Motor neuron (in vitro differentiated cells): ENCODE measurements at regions not wholly inside any gene's neighbourhood (a gene's known extent, or its start where the extent isn't known, plus 50 kb on each side); places are given as distances from the start of the nearest gene placed in this dataset.

Experiments
- ATAC-seq, 8 experiments: fragments of 200-7000 bp; cut with Tn5 transposase; replicated peaks in 6 of 8; 2 replicates each; pipeline ENCODE4 v1.8.0; 2021; ENCODE audit warnings: mild to moderate bottlenecking in 8 of 8, moderate library complexity in 8 of 8
- H3K27ac ChIP-seq, 2 donors: fragments of 250-450 bp; sonication (Bioruptor Pico); 2 replicates each; pipeline ENCODE4 v1.9.0; 2021; ENCODE audit warnings: antibody characterized with exemption in 2 of 2, mild to moderate bottlenecking in 2 of 2, moderate library complexity in 1 of 2
- H3K4me1 ChIP-seq, 2 donors: fragments of 250-450 bp; sonication (Bioruptor Pico); replicated peaks in 1 of 2; 2 replicates each; pipeline ENCODE4 v1.6.1; 2021; ENCODE audit warnings: antibody characterized with exemption in 2 of 2, mild to moderate bottlenecking in 2 of 2, moderate library complexity in 1 of 2
- H3K4me3 ChIP-seq, 5 donors: fragments of 250-450 bp; sonication (Bioruptor Pico); 2 replicates each; pipeline ENCODE4 v1.9.0; 2021; ENCODE audit warnings: antibody characterized with exemption in 5 of 5, mild to moderate bottlenecking in 5 of 5, moderate library complexity in 4 of 5
- WGBS, 10 experiments: fragments of 450-650 bp; shearing (Covaris generic); methylation state at CpG; one replicate each; pipeline ENCODE4 v1.0.0; 2022; 5-methylcytosine and 5-hydroxymethylcytosine counted together
- in situ Hi-C, 9 experiments: fragments of 400-800 bp; cut with MboI; loops; one replicate each; pipeline ENCODE4 v1.15.0; 2021; ENCODE audit warnings: low sequenced_read_pairs in 9 of 9, low pct_unique_long_range_greater_than_20kb in 2 of 9; ENCODE audit not compliant: unreplicated experiment in 9 of 9

DNA sequence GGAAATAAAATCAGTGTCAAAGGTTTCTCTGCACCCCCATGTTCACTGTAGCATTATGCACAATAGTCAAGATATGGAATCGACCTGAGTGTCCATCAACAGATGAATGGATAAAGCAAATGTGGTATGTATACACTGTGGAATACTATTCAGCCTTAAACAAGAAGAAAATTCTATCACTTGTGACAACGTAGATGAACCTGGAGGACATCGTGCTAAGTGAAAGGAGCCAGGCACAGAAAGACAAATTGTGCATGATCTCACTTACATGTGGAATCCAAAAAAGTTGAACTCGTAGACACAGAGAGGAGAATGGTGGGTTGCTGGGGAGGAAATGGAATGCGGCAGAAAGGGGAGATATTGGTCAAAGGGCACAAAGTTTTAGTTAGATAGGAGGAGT lies 136.3 kb upstream of the ESR1 start:
- no peak overlapping the region for H3K27ac ChIP-seq
- no peak for ATAC-seq

DNA sequence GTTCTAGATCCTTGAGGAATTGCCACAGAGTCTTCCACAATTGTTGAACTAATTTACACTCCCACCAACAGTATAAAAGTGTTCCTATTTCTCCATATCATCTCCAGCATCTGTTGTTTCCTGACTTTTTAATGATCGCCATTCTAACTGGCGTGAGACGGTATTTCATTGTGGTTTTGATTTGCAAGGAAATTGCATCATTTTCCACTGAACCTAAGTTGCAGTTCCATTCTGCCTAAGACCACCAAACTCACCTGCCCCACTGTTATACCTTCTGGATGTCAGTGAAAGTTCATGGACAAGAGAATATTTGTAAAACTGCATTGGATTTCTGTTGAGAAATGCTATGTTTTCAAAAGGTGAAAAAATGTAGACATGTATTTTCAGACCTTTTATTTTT lies 132.9 kb upstream of the ESR1 start:
- no peak overlapping the region for H3K4me3 ChIP-seq
- ATAC-seq, result no peak
- H3K4me1 ChIP-seq, result no peaks in the 10 kb centered on the region
- WGBS, 10 experiments, result 90 to 100% (median 100%) methylated on average over 1 to 3 of the region's 3 CpGs; no CpG with 5 or more reads in 1 of the 10 experiments
- H3K27ac ChIP-seq, result no peak overlapping the region
- in situ Hi-C loops, result no loop called here

More for the DNA sequence above, 136.3 kb upstream of the ESR1 start:
- H3K4me3 ChIP-seq, result no peak overlapping the region
- whole genome bisulfite sequencing, 10 experiments, result 49 to 84% (median 74%) methylated on average over 3 to 5 of the region's 5 CpGs; no CpG with 5 or more reads in 1 of the 10 experiments
- in situ Hi-C loops, result no loop called here
- no peaks in the 10 kb centered on the region for H3K4me1 ChIP-seq

DNA sequence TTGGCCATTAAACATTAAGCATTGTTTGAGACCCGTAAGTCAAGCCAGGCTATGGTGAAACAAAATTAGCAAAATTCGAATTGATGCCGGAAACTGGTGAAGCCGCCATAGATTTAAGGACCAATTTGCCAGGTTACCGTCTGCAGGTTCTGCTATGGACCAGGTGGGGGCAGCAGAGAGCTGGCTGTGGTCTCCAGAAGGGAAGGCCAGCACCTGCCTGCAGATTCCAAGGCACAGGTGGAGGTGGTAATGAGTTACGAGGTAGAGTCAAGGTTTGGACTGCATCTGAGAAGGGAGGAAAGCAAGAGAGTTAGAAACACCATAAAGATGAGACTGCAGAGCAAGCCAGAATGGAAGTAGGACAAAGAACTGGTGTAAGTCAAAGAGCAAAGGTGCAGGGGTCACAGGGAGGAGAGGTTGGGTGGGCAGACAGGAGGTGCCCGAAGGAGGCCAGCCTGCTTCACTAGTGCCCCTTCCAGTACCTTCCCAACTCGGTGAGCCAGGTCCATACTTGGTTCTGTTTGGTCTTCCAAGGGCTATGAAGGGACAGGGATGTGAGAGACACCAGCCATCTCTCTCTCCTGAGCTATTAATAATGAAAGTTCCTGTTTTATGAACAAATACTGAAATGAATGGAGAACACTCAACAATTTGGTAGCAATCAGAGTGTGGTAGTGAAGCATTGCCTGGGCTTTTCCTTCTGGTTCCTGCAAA lies 131.6 kb upstream of the ESR1 start:
- no peak overlapping the region for H3K27ac ChIP-seq
- no peak overlapping the region for H3K4me3 ChIP-seq
- WGBS, 10 experiments, result 0 to 80% (median 32%) methylated on average over 1 to 8 of the region's 8 CpGs; no CpG with 5 or more reads in 1 of the 10 experiments
- ATAC-seq, result peak in 3 of 8 experiments; percentile 31 to 66 (median 50)
- in situ Hi-C loops, result loop anchor here in 1 of 9 experiments (25.0 kb wide), 2 partner anchors 436 to 586 kb away; no protein-coding TSS in a partner anchor
- no peaks in the 10 kb centered on the region for H3K4me1 ChIP-seq

DNA sequence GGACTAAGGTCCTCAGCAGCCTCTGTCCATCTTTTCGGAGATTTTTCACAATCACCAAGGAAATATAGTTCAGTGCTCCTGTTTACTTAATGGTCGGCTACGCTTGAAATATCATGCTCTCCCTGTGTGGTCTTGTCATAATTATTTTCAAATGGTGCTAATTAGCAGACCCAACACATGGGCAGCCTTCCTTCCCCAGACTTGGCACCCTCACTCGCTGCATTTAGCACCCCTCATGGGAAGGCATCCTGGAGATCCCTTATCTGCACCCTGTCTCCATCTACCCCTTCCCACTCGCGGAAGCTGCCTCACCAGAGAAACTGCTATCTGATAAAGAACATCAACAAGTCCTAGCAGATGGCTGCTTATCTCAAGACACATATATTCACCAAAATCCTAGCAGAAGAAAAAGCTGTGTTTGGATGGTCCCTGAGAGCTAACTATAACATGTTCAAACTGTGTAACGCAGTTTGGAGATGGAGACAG lies 131.0 kb upstream of the ESR1 start:
- in situ Hi-C loops, result loop anchor here in 1 of 9 experiments (25.0 kb wide), 2 partner anchors 436 to 586 kb away; no protein-coding TSS in a partner anchor
- WGBS, 10 experiments, result 29 to 97% (median 88%) methylated on average over 2 to 7 of the region's 7 CpGs
- no peak for ATAC-seq
- Histone ChIP-seq H3K27ac (no peak overlapping the region), H3K4me3 (no peak overlapping the region), H3K4me1 (no peaks in the 10 kb centered on the region)

DNA sequence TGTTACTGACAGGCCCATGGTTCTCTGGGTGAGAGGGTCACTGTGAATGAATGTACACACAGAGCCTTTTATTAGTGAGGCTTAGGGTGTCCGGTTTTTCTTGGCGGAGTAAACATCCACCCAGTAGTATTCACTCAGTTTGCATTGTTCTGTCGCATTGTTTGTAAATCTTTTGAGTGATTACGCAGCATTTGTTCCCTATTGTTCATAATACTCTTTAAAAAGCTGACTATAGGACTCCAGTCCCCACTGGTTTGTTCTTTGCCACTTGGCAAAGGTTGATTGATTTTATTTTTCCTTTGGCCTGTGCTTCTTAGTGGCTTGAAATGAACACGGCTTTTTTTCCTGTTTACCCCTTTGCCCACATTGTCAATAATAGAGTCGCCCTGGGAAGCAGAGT lies 130.1 kb upstream of the ESR1 start:
- Histone ChIP-seq H3K4me1 (no peaks in the 10 kb centered on the region), H3K4me3 (no peak overlapping the region), H3K27ac (no peak overlapping the region)
- 11 to 87% (median 77%) methylated on average over 2 to 6 of the region's 6 CpGs for WGBS, 10 experiments
- in situ Hi-C loops, result loop anchor here in 1 of 9 experiments (25.0 kb wide), 2 partner anchors 435 to 585 kb away; no protein-coding TSS in a partner anchor
- peak in 2 of 8 experiments; percentile 24 to 78 for ATAC-seq

DNA sequence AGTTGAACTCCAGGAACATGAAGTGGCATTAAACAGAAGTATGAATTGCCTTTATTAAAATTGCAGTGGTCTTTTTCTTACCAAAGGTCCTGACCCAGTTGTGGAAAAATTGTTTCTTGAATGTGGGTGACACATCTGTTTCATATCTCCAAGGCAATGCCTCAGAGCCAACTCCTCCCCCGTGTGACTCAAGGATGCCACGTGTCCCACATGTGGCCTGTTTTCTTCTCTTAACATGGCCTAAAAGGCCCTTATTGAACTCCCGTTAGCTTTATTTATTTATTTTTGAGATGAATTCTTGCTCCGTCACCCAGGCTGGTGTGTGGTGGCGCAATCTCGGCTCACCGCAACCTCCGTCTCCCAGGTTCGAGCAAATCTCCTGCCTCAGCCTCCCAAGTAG lies 128.4 kb upstream of the ESR1 start:
- peak in 2 of 8 experiments; percentile 73 to 75 for ATAC-seq
- Histone ChIP-seq H3K4me1 (no peaks in the 10 kb centered on the region), H3K27ac (no peak overlapping the region), H3K4me3 (no peak overlapping the region)
- WGBS, 10 experiments, result 20 to 96% (median 63%) methylated on average over 2 to 9 of the region's 9 CpGs; no CpG with 5 or more reads in 3 of the 10 experiments
- in situ Hi-C loops, result loop anchor here in 1 of 9 experiments (25.0 kb wide), 2 partner anchors 433 to 583 kb away; no protein-coding TSS in a partner anchor

DNA sequence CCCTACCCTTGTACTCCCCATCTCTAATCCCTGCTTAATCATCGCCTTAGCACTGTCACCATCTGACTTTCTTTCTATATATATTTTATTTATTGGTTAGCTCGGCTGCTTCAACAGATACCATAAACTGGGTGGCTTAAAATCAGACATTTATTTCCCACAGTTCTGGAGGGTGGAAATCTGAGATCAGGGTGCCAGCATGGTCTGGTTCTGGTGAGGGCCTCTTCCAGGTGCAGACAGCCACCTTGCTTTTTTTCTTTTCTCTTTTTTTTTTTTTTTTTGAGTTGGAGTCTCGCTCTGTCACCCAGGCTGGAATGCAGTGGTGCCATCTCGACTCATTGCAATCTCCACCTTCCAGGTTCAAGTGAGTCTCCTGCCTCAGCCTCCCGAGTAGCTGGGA lies 127.5 kb upstream of the ESR1 start:
- no peak overlapping the region for H3K4me3 ChIP-seq
- in situ Hi-C loops, result loop anchor here in 1 of 9 experiments (25.0 kb wide), 2 partner anchors 432 to 582 kb away; no protein-coding TSS in a partner anchor
- no peak overlapping the region for H3K27ac ChIP-seq
- 80 to 100% (median 94%) methylated on average over 1 to 5 of the region's 5 CpGs; no CpG with 5 or more reads in 1 of the 10 experiments for WGBS, 10 experiments
- no peak for ATAC-seq
- no peaks in the 10 kb centered on the region for H3K4me1 ChIP-seq

DNA sequence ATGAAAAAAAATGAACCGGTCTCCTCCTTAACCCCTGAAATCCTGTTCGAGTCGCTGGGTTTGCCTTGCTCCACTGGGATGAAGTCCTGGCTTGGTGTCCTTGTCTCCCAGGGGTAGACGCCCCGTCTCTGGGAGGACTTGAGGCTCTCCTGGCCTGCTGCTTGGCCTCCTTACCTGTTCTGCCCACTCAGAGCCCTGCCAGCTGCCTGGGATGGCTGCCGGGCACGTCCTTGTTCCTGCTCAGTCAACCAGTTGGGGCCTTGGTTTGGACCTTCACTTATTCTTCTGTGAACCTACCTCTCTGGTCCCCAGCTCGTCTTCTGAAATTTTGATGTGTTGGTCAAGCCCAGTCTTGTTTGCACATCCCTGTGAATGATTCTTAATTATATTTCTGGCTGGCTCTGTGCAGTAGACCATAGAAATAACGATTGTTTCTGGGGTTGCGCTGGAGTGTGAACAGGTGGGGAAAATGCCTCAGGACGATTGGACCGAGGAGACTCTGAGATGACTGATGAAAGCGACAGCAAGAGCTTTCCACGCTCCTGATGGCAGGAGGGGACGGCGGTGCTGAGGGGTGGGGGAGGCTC lies 126.5 kb upstream of the ESR1 start:
- WGBS, 10 experiments, result 20 to 95% (median 85%) methylated on average over 1 to 10 of the region's 16 CpGs; no CpG with 5 or more reads in 4 of the 10 experiments
- no peaks in the 10 kb centered on the region for H3K4me1 ChIP-seq
- in situ Hi-C loops, result loop anchor here in 1 of 9 experiments (25.0 kb wide), 2 partner anchors 431 to 581 kb away; no protein-coding TSS in a partner anchor
- no peak overlapping the region for H3K4me3 ChIP-seq
- no peak overlapping the region for H3K27ac ChIP-seq
- no peak for ATAC-seq

DNA sequence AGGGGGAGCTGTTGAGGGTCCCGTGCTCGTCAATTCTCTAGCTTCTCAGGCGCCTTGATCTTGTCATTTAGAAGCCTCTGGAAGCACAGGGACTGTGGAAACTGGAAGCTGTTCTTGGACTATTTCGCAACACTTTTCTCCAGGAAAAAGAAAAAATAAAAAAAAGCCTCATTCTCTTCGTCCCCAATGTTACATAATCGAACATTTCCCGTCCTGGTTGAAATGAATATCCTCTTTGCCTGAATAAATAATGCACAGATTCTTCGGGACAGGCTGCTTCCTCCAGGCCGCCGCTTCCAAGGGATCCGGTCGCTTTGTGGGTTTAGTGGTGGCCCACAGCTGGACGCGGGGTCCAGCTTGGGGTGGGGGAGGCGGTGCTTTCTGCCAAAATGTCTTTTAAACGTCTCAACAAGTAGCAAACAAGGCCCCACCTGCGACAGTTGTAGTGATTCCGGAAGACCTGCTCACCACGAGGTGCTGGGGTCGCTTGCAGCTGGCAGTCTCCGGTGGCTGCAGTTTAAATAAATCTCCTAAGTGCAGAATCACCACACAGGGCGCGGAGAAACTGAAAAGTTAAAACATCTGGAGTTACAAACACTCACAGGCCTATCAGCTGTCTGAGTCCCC lies 125.9 kb upstream of the ESR1 start:
- ATAC-seq, result peak in 3 of 8 experiments; percentile 39 to 73 (median 60)
- in situ Hi-C loops, result loop anchor here in 1 of 9 experiments (25.0 kb wide), 2 partner anchors 431 to 581 kb away; no protein-coding TSS in a partner anchor
- Histone ChIP-seq H3K27ac (no peak overlapping the region), H3K4me3 (no peak overlapping the region), H3K4me1 (no peaks in the 10 kb centered on the region)
- WGBS, 10 experiments, result 4 to 100% (median 50%) methylated on average over 2 to 17 of the region's 23 CpGs; no CpG with 5 or more reads in 1 of the 10 experiments

DNA sequence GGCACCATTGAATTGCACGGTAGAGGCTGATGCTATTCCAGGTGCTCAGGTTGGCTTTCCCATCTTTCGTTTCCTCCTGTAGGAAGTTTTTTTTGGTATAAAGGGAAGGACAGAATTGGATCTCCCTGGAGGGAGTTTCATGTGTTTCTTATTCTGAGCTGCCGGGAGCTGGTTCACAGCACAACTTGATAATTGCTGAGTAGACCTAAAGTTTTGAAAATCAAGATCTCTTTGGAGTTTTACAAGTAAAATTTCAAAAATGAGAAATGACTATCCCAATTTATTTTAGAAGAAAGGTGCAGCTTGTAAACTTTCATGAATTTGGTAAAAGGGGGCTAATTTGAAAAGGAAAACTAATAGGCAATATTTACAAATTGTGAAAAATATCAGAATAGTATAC lies 125.2 kb upstream of the ESR1 start:
- Histone ChIP-seq H3K4me3 (no peak overlapping the region), H3K4me1 (no peaks in the 10 kb centered on the region), H3K27ac (no peak overlapping the region)
- WGBS, 10 experiments, result 30 to 100% (median 86%) methylated on average over 2 to 3 of the region's 3 CpGs; no CpG with 5 or more reads in 1 of the 10 experiments
- ATAC-seq, result no peak
- in situ Hi-C loops, result loop anchor here in 1 of 9 experiments (25.0 kb wide), 2 partner anchors 430 to 580 kb away; no protein-coding TSS in a partner anchor

DNA sequence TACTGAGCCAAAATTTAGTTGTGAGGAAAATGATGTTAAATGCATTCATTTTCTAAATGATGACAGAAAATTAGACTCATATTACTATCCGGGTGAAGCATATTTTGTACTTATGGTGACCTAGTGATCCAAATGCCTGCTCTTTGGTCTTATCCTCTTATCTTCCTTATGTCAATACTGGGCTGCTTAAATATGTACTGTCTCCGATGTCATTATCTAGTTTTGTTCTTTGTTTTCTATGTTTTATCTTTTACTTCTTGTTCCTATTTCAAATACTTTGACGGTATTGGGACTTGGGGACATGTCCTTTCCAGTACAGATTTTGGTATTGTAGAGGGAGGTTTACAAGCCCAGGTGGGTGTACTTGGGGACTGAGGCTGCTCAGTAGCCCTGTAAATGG lies 124.6 kb upstream of the ESR1 start:
- in situ Hi-C loops, result loop anchor here in 1 of 9 experiments (25.0 kb wide), 2 partner anchors 429 to 579 kb away; no protein-coding TSS in a partner anchor
- Histone ChIP-seq H3K4me3 (no peak overlapping the region), H3K4me1 (no peaks in the 10 kb centered on the region), H3K27ac (no peak overlapping the region)
- WGBS, 10 experiments, result 50 to 98% (median 92%) methylated on average over 1 to 3 of the region's 3 CpGs
- no peak for ATAC-seq

DNA sequence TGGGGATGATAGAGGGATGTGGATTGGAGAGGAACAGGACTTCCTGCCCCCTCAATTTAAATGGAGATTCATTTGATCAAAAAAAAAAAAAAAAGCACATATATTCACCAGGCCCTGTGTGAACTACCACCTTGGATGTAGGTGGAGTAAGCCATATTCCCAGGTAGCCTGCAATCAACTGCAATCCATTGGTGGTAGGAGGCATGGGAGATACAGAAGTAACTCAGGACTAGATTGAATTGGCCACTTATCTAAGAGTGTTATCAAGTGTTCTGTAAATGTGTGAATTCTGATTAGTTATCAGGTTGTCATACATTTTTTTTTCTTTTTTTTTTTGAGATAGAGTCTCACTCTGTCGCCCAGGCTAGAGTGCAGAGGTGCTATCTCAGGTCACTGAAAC lies 124.1 kb upstream of the ESR1 start:
- H3K4me1 ChIP-seq, result no peaks in the 10 kb centered on the region
- H3K4me3 ChIP-seq, result no peak overlapping the region
- in situ Hi-C loops, result loop anchor here in 1 of 9 experiments (25.0 kb wide), 2 partner anchors 429 to 579 kb away; no protein-coding TSS in a partner anchor
- H3K27ac ChIP-seq, result no peak overlapping the region
- no peak for ATAC-seq
- 33 to 100% (median 80%) methylated on average over 1 of the region's 1 CpG; no CpG with 5 or more reads in 5 of the 10 experiments for WGBS, 10 experiments
